NCI-H82 (cell line): ENCODE measurements at regions not wholly inside any gene's neighbourhood (a gene's known extent, or its start where the extent isn't known, plus 50 kb on each side); places are given as distances from the start of the nearest gene placed in this dataset.

Experiments used
- DNase-seq: peaks from one replicate; lab custom pipeline; 2025; lab: John Stamatoyannopoulos, UW

GRCh38 chr3:102112704-102113230, 263.5 kb downstream of the NFKBIZ start:
- no peak for DNase-seq

GRCh38 chr3:102113421-102114041, 264.2 kb downstream of the NFKBIZ start:
- DNase-seq, result no peak

- DNase-seq, result no peak
Observed at GRCh38 chr3:102114264-102114979, 265.1 kb downstream of the NFKBIZ start.

GRCh38 chr3:102122527-102122926, 273.2 kb downstream of the NFKBIZ start:
- no peak for DNase-seq

- DNase-seq, result no peak
Observed at GRCh38 chr3:102123590-102124190, 274.4 kb downstream of the NFKBIZ start.

- DNase-seq, result no peak
Observed at GRCh38 chr3:102124282-102124681, 275.0 kb downstream of the NFKBIZ start.

- no peak for DNase-seq
Observed at GRCh38 chr3:102124704-102125103, 275.4 kb downstream of the NFKBIZ start.

- DNase-seq, result no peak
Observed at GRCh38 chr3:102125197-102125993, 276.1 kb downstream of the NFKBIZ start.

- no peak for DNase-seq
Observed at GRCh38 chr3:102125994-102126368, 276.7 kb downstream of the NFKBIZ start.

- no peak for DNase-seq
Observed at GRCh38 chr3:102129760-102130608, 280.7 kb downstream of the NFKBIZ start.

- DNase-seq, result no peak
Observed at GRCh38 chr3:102132370-102132769, 283.1 kb downstream of the NFKBIZ start.

GRCh38 chr3:102133376-102133775, 284.1 kb downstream of the NFKBIZ start:
- no peak for DNase-seq

- DNase-seq, result no peak
Observed at GRCh38 chr3:102135316-102135715, 286.0 kb downstream of the NFKBIZ start.

- DNase-seq, result no peak
Observed at GRCh38 chr3:102136183-102136582, 286.9 kb downstream of the NFKBIZ start.

GRCh38 chr3:102140116-102140515, 290.8 kb downstream of the NFKBIZ start:
- no peak for DNase-seq

- peak; percentile 16 for DNase-seq
Observed at GRCh38 chr3:102141096-102141927, 292.0 kb downstream of the NFKBIZ start.

GRCh38 chr3:102141928-102142239, 292.6 kb downstream of the NFKBIZ start:
- DNase-seq, result no peak

GRCh38 chr3:102142379-102143060, 292.3 kb upstream of the ZPLD1 start:
- DNase-seq, result no peak

GRCh38 chr3:102143536-102143935, 291.3 kb upstream of the ZPLD1 start:
- no peak for DNase-seq

- no peak for DNase-seq
Observed at GRCh38 chr3:102144063-102144462, 290.8 kb upstream of the ZPLD1 start.
